HG02678 (cell line): ENCODE measurements at regions not wholly inside any gene's neighbourhood (a gene's known extent, or its start where the extent isn't known, plus 50 kb on each side); places are given as distances from the start of the nearest gene placed in this dataset.
"Not testable (repeated sequence)": the region's sequence is repeated elsewhere in the genome, so short reads cannot be mapped to it uniquely, and the experiment has no call there.

Experiments used
- ATAC-seq: cut with Tn5 transposase; IDR thresholded peaks from one replicate; pipeline ENCODE4 v1.9.1; 2021; ENCODE audit warnings: mild to moderate bottlenecking, moderate library complexity; ENCODE audit not compliant: unreplicated experiment

- ATAC-seq: no peak
These were observed 484.5 kb downstream of the MN1 start for GRCh38 chr22:27317096-27317495.

GRCh38 chr22:27317971-27318428 lies 483.6 kb downstream of the MN1 start:
- ATAC-seq: no peak

- ATAC-seq: no peak
These were observed 483.0 kb downstream of the MN1 start for GRCh38 chr22:27318516-27318915.

- no peak for ATAC-seq
These were observed 477.9 kb downstream of the MN1 start for GRCh38 chr22:27323661-27324060.

GRCh38 chr22:27324908-27325307 lies 476.6 kb downstream of the MN1 start:
- not testable (repeated sequence) for ATAC-seq

GRCh38 chr22:27327497-27327896 lies 474.1 kb downstream of the MN1 start:
- no peak for ATAC-seq

GRCh38 chr22:27327981-27328721 lies 473.4 kb downstream of the MN1 start:
- no peak for ATAC-seq

- ATAC-seq: no peak
These were observed 472.3 kb downstream of the MN1 start for GRCh38 chr22:27329131-27329850.

GRCh38 chr22:27329966-27330645 lies 471.4 kb downstream of the MN1 start:
- ATAC-seq: no peak

GRCh38 chr22:27331526-27332281 lies 469.9 kb downstream of the MN1 start:
- ATAC-seq: no peak

- ATAC-seq: no peak
These were observed 466.4 kb downstream of the MN1 start for GRCh38 chr22:27335102-27335660.

GRCh38 chr22:27336151-27337090 lies 465.1 kb downstream of the MN1 start:
- no peak for ATAC-seq

- no peak for ATAC-seq
These were observed 463.9 kb downstream of the MN1 start for GRCh38 chr22:27337676-27338075.

GRCh38 chr22:27340047-27340446 lies 461.5 kb downstream of the MN1 start:
- ATAC-seq: no peak

- ATAC-seq: no peak
These were observed 457.0 kb downstream of the MN1 start for GRCh38 chr22:27344546-27344945.

- ATAC-seq: no peak
These were observed 455.9 kb downstream of the MN1 start for GRCh38 chr22:27345691-27346090.

GRCh38 chr22:27347951-27348350 lies 453.6 kb downstream of the MN1 start:
- no peak for ATAC-seq

- no peak for ATAC-seq
These were observed 452.9 kb downstream of the MN1 start for GRCh38 chr22:27348634-27349033.

- ATAC-seq: no peak
These were observed 452.1 kb downstream of the MN1 start for GRCh38 chr22:27349456-27349855.

- no peak for ATAC-seq
These were observed 451.2 kb downstream of the MN1 start for GRCh38 chr22:27350306-27350705.
